ENCODE measurements at regions not wholly inside any gene's neighbourhood (a gene's known extent, or its start where the extent isn't known, plus 50 kb on each side); places are given as distances from the start of the nearest gene placed in this dataset.
A peak's percentile ranks its signal among the peaks of the same experiment; 100 is the strongest.

DNA sequence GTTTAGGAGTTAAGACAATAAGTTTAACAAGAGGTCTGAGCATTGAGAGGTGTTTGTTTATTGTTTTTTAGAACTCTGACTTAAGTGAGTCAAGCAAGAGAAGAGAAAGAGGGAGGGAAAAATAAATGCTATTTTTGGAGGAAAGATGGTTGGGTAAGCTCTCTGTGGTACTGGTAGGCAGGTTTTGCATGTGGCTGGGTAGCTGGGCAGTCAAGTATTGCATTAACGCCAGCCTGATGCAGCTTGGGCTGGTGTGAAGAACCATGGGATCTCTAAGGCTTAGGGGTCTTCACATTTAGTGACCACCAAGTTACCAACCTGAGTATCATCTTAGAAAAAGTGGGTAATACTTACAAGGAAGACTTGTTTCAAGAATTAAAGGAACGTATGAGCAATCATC, 534.5 kb upstream of the SEMA6D start:
- DNase-seq: no peak

DNA sequence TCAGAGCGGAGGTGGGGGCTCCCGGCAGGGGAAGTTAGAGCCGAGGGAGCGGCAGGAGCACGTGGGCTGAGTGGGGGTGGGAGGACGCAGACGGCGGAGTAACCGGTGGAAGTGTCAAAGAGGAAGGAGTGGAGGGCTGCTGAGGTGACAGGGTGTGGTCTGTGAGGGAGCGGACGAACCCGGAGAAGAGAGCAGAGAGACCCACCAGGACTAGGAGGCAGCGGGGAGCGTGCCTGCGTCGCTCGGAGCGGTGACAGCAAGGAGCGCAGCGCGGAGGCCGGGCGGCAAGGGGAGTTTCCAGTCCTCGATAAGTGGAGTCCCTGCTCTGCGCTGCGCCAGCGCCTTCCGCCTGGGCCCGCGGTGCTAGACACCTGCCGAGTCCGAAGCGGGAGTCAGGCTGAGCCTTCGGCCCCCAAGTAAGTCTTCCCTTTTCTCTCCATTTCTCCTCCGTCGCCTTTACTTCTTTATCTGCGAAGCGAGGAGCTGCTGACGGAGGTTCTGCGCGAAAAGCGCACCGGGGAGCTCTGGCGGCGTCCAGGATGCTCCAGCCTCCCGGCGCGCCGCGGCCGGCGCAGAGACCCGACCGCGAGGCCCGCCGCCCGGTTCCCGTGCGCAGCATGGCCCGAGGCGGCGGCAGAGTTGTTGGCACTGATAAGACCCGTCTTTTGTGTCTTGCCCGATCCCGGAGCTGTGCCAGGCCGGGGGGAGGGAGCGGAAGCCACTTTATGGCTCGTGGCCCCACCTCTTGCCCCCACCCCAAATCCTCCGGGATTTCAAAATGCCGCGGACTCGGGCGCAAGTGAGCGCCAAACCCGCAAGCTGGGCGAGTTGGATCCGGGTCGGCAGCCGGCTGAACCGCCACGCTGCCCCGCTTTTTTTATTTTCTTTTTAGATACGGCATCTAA, 533.0 kb upstream of the SEMA6D start:
- DNase-seq: no peak

DNA sequence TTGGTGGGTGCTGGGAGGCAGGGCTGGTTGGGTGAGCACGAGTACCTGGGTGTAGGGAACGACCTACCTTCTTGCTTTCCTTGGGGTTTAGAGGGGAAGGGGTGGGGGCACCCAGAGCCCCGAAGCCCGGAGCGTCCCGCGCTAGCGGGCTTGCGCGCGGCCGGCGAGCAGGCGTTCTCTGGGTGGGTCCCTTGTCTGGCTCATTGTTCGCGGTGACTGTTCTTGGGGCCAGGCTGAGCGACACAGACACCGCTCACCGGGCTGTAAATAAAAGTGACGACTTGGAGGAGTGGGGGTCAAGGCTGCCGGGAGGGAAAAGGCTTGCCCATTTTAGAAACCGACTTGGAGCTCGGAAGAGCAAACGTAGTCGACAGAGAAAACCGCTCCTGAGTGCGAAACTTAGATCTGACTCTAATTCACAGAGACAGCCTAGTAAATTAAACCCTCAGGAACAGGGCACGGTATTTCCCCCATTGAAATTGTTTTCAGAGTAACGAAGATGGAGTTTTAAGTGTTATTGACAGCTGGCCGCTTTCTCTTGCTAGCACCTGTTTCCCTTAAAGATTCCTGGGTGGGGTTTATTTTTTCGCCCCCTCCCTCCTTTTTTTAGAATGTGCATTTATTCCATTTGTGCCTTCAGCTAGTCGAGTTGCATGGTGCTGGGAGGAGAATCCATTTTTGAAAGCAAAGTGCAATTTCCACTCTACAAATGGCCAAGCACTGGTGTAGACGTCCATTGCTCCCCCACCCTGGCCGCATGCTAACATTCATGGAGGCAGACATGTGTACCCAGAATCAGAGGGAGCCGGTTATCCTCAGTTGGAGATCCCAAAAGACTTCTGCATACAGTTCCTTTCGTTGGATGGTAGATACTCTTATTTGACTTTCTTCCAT, 532.1 kb upstream of the SEMA6D start:
- no peak for DNase-seq

DNA sequence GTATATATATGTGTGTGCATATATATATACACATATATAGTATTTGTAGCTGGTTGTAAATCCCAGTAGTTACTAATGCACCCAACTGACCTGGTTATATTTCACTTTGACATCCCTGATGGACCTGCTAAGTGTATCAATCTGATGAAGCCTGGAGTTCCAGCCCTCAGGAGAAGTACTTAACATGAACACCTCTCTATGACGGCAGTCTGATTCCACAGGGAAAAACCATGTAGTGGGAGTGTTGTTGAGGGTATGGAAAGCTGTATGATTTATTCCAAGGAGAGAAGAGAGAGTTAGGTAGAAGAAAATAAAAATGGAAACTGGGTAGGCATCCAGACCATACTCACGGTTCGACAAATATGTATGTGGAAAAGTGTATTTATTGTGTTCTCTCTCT, 531.2 kb upstream of the SEMA6D start:
- DNase-seq: no peak

DNA sequence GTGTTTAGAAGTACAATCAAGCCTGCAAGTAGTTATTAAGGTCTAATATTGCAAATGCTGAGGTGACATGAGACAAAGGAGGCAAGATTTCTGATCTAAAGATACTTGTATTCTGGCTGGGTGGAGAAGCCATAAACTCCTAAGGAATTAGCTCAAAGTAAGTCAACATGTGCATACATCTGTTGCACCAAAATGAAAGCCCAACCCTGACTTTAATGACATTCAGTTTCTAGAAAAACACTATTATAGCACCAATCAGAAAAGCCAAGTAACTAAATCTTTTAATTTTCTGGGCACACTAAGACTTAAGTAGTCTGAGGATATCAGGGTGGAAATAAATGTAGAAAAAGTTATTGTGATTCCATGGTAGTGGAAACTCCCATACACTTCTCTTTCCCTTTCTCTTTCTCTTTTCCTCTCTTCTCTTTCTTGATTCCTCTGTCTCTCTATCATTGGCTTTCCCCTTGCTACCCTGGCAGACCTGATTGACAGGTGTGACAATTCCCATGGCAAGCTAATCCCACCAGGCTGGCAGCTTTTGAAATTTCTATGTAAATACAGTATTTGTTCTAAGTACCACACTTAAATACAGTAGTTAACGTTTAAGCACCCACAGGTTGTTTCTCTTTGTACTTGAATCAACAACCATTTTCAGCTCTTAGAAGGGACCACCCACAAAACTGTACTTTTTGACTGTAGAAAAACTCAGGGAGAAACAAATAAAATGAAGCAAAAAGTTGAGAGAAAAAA, 528.4 kb upstream of the SEMA6D start:
- DNase-seq: peak; percentile 66

DNA sequence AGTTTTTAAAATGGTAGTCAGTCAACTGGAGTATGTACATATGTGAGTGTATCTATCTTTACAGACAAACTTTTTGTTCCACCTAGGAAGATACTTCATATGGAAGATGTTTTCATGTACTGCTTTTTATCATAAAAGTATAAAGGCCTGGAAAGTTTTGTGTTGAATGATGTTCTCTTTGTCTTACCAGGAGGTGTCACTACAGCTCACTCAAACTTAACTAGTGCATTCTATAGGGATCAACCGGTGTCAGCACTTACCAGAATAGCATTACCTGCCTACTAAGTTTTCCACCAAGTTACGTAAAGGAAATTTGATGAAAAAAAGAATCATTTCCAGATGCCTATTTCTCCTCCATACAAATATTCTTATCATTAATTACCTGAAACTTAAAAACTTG, 522.6 kb upstream of the SEMA6D start:
- no peak for DNase-seq

DNA sequence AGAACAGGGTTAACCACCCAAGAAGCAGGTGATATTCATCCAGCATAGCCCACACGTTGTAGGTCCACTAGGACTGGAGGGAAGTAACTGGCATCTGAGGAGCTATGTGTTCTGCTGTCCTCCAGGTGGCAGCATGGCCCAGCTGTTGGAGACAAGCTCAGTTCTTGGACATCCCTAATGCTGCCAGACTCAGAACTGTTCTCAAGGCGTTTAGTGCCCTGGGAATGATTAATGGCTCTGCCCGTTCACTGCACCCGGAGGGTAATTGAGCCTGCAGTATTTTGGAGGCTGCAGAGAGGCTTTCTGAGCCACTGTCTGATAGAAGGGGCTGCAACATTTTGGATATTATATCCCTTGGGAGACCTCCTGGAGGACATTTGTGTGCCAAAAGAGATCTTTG, 521.3 kb upstream of the SEMA6D start:
- DNase-seq: peak; percentile 75

DNA sequence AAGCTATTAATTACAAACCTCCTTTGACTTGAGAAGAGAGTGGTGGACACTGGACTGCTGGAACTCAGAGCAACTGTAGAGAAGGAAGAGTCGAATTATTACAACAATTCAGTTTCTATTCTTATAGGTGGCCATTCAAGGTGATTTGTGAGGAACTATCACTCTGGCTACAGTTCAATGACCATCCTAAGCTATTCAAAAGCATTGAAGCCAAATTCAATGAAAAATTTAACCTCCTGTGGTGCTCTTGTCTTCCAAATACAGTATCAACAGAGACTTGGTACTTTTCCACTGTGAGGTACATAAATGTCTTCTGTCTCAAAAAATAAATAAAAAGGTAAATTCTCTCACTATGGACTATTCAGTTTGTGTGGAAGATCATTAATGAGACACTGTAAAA, 513.3 kb upstream of the SEMA6D start:
- no peak for DNase-seq

DNA sequence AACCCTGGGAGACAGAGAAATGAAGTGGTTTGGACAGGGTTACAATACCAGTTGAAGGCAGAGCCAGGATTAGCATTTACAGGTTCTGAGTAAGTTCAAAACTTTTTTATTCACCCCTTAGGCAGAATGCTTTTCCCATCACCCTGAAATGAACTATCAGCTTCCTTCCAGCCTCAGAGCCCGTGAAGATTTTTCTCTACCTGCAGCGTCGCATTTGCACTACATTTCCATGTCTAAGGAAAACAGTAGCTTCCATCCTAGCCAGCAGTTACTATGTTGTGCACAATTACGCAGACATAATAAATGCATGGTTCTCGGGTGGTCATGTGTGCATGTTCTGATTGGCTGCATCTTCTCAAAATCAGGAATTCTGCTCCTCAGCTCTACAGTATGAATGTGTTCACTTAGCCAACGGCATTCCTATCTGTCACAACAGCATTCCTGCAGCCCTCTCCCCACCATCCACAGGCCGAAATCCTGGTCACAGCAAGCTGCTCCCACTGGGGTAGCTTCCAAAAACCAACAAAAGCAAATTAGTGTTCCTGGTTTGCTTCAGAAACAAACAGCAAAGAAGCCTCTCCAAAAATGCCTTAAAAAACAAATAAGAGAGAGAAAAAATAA, 510.8 kb upstream of the SEMA6D start:
- DNase-seq: no peak

DNA sequence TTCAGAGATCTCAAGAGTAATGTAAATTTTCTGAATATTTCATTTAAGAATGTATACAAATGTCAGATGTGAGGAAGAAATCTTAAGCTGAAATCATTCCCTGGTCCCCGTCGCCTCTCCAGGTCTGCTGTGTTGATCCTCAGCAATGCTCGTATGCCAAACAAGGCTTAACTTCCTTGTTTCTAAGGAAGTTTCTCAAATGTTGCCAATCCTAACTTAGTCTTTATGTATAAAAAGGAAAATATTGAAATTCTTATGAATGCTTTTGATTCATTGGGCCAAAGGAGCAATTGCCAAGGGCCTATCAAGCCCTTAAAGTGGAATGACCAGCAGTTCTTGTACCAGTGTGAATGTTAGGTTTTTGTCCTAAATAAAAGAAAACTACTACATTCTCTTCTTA, 507.7 kb upstream of the SEMA6D start:
- DNase-seq: no peak

DNA sequence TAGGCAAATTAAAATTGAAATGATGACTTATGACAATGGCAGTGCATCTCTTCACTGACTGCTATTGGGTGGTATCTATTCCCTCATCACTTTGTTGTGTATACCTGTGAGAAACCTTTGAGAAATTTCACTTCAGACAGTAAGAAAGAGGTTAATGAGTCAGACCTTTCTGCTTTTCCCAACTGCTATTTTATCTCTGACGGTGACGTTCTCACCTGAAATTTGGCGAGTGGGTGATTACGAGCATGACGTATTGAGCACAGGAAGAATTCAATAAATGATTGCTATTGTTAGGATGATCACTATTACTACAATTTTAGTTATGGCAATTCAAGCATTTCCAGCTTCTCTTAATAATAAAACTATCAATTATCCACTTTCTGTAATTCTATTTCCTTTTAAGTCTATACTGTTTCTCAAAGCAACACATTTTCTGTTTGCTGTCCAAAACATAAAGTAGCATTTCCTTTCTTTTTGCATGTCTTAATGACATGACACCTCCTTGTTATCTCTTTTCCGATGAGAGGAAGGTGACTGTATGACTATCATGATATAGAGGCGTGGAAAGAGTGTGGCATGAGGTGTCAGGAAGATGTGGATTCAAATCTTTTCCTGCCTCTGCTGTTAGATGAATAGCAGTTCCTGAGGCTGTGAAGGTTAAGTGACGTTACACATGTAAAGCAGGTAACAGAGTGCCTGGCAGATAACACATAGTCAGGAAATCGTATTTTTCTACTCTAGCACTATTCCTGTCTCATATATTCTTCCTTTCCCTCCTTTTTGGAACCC, 504.9 kb upstream of the SEMA6D start:
- no peak for DNase-seq

DNA sequence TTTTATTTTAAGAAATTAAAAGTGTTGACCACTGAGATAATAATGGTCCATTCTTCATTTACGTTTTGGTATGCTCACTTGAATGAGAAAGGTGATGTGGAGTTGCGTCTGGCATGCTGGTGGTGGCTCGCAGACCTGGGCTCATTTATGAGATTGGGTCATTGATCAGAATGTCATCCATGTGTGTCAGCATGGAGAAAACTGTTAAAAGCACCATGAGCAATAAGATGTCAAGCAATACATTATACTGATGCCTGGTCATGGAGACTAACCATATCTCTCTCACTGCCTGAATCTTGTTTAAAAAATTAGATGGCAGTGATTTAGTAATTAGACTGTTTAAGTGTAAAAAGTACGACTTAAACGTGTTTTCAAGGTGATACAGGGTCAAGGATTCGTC, 503.4 kb upstream of the SEMA6D start:
- DNase-seq: no peak

DNA sequence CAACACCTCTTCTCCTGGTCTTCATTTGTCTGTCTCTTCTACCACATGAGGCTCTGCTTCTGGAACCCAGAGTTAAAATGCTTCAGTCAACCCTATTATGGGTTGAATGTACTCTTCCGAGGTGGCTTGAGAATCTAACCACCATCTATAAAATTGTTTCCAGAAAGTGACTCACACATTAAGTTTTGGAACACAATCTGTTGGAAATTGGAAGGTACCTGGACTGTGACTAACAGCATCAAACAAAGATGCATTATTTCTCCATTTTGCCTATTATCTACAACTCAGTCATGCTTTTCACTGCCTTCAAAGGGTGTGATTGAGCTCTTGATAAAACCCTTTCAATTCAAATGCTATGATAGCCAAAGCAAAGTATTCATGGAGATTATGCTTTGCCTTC, 499.0 kb upstream of the SEMA6D start:
- no peak for DNase-seq

DNA sequence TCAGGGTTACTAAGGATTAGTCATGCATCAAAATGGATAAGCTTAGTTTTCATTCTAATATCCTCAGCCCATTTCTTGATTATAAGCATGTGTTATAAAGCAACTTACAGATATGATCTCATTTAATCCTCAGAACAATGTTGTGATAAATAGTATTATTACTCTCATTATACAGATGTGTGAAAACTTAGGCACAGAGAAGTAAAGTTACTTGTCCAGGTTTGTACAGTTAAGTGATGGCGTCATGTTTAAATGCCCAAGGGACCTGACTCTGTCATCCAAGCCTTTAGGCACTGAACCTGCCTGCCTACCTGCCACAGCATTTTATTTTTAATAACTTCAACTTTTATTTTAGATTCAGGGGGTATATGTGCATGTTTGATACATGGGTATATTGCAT, 472.9 kb upstream of the SEMA6D start:
- DNase-seq: no peak

DNA sequence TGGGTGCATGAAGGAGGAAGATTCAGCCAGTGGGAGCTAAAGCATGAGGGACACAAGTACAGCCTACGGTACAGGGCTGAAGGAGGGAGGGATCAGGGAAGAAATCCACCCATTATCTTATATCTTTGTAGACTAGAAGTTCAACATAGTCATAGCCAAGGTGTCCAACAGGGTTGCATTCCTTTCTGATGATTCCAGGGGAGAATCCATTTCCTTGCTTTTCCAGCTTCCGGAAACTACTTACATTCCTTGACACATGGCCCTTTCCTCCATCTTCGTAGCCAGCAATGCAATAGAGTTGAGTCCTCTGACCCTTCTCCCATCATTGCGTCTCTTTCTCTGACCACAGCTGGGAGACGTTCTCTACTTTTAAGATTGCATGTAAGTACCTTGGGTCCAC, 471.0 kb upstream of the SEMA6D start:
- DNase-seq: no peak

DNA sequence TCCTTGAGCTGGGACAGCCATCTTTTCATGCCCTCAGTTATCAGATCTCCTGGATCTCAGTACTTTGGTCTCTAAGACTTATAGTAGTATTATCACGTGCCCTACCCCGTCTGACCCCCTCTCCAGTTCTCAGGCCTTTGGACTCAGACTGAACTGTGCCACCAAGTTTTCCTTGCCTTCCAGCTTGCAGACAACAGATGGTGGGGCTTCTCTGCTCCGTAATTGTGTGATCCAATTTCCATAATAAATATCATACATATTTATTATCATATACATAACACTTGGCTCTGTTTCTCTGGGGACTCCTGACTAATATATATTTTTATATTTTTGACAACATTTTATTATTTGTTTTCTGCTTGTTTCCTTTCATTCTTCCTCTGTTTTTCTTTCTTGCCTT, 458.8 kb upstream of the SEMA6D start:
- no peak for DNase-seq

DNA sequence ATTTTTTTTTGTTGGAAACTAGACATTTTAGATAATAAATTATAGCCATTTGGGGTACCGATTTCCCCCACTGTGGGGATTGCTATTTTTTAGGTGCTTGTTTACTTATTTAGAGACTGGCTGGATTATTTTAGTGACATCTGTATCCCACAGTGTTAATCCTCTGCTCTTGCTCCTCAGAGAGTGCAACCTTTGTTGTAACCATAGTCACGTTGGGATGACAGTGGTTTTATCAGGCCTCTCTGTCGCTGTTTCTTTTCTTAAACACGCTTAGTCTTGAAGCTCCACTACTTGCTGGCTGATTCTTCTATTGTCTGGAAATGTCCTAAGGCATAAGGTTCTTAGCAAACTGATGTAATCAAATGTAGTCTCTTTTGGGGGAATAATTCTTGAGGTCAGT, 451.6 kb upstream of the SEMA6D start:
- DNase-seq: no peak

DNA sequence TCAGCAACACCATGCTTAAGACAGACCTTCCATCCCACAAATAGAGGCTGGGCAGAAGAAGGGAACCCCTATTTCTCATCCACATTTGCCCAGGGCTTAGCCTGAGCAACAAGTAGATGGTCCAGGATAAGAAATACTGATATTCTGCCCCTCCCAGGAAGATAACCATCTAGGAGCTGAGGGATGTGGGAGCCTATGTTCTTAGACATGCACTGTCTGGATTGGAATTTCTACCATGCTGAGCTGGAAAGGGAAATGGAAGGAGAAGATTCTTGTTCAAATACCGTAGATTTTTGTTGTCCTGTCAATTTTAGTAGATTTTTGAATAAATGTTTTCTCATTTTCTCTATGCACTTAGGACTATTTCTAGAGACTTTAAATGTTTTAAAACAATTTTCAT, 450.7 kb upstream of the SEMA6D start:
- no peak for DNase-seq

DNA sequence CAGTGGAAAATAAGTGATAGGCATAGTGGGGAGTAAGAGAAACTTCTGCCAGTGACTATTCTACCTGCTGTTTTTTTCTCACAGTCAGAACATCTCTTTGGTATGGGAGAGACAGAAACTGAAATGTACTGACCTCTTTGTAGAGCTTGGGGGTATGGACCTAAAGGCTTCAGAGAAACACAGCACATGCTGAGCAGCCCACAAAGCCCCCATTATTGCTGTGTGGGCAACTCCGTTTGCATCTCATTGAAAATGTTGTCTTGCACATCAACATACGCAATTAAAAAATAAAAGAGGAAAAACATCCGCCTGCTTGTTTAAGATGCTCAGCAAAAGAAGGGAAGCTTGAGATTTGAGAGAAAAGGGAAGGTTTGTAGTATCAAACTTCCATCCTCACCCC, 443.4 kb upstream of the SEMA6D start:
- no peak for DNase-seq

DNA sequence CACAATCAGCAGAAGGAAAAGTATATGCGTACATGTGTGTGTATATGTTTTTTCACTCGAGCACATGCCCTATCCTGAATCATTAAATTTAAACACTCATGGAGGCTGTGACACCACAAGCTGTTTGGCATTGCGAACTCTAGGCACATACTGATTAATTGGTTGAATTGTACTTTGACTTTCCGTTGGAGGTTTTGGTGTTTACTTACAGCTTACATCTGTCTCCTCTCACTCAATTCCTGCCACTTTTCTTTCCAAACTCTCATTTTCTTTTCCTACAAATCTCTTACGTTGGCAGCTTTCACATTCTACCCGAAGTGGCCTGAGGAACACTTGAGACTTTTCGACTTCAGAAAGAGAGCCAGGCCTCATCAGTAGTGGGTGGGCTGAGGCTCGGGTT, 434.1 kb upstream of the SEMA6D start:
- DNase-seq: no peak

DNA sequence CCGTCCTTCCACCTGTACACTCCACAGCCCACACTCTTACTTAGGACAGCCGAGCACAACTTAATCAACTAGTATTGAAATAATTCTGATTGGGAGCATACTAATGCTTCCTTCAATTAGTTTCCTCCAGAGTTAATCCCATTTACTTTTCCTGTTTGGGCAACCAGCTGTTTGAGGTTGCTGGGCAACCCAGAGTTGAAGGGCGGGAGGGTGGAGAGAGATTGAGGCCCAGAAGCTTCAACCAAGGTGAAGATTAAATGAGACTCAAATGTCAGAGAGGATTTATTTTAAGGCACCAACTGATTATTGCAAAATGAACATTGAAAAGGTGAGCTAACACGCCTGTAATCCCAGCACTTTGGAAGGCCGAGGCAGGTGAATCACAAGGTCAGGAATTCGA, 428.5 kb upstream of the SEMA6D start:
- no peak for DNase-seq

DNA sequence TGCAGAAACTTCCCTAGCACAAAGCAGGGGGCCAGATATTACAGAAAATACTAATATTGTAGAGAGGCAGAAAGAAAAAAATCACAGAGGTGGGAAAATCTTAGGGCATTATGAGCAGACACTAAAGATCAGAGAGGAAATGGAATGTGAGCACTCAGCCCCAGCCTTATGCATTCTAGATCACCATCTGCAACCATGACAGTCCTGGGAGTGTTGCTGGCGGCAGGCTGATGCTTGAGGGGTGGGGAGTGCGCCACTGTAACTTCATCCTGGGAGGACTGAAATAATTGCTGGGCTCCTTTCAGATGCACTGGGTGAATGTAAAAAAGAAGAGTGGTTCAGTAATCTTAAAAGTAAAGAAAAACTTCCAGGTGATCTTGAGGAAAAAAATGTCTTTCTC, 427.6 kb upstream of the SEMA6D start:
- DNase-seq: no peak
